Panc1 (cell line): ENCODE measurements at regions not wholly inside any gene's neighbourhood (a gene's known extent, or its start where the extent isn't known, plus 50 kb on each side); places are given as distances from the start of the nearest gene placed in this dataset.

Experiments used
- POLR2AphosphoS5 ChIP-seq: IDR thresholded peaks from 2 replicates; pipeline ENCODE4 v1.6.1; 2012; ENCODE audit warnings: mild to moderate bottlenecking, low read depth, low read length, moderate library complexity
- SIN3A ChIP-seq: IDR thresholded peaks from 2 replicates; pipeline ENCODE4 v1.6.1; 2012; ENCODE audit warnings: low read depth, mild to moderate bottlenecking, low read length, moderate library complexity, borderline replicate concordance; ENCODE audit not compliant: insufficient read depth

DNA sequence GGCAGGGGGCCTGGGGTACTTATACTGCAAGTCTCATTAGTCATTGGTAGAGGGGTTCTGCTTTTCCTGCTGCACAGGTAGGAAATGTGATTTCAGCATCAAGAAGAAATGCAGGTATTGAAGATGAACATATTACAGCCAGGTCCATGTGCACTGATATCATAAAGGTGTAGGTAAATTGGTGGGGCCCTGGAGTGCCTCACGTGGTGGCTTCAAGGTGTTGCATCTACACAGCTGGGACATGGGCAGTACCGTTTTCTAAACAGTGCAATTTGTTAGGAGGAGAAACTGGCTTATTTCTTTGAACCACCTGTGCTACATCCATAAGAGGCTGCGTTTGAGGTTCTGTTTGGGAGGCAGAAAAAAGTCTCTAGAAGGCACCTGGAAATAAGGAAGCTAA, 618.1 kb upstream of the RBFOX1 start:
- no peak for TF ChIP-seq SIN3A
- TF ChIP-seq POLR2AphosphoS5: no peak
